GM12874 (cell line): ENCODE measurements at regions not wholly inside any gene's neighbourhood (a gene's known extent, or its start where the extent isn't known, plus 50 kb on each side); places are given as distances from the start of the nearest gene placed in this dataset.

Source experiments
- CTCF ChIP-seq: IDR thresholded peaks from 2 replicates; pipeline ENCODE4 v1.5.1; 2011; ENCODE audit warnings: low read depth, mild to moderate bottlenecking, control low read depth, low read length, moderate library complexity; ENCODE audit not compliant: insufficient read depth

GRCh38 chr18:76573325-76574025 is 78.4 kb upstream of the ZNF516 start:
- TF ChIP-seq CTCF = no peak

GRCh38 chr18:76572518-76573247 is 77.6 kb upstream of the ZNF516 start:
- TF ChIP-seq CTCF = no peak

- no peak for TF ChIP-seq CTCF
Measured at GRCh38 chr18:76571689-76572088, 76.6 kb upstream of the ZNF516 start.

GRCh38 chr18:76570856-76571255 is 75.8 kb upstream of the ZNF516 start:
- TF ChIP-seq CTCF = no peak

- TF ChIP-seq CTCF = no peak
Measured at GRCh38 chr18:76569644-76570419, 74.8 kb upstream of the ZNF516 start.

- TF ChIP-seq CTCF = no peak
Measured at GRCh38 chr18:76568731-76569130, 73.7 kb upstream of the ZNF516 start.

GRCh38 chr18:76567835-76568445 is 72.9 kb upstream of the ZNF516 start:
- no peak for TF ChIP-seq CTCF
